ENCODE measurements at regions not wholly inside any gene's neighbourhood (a gene's known extent, or its start where the extent isn't known, plus 50 kb on each side); places are given as distances from the start of the nearest gene placed in this dataset.

- Histone ChIP-seq H2AFZ (no peak overlapping the region), H3K4me1 (replicated peaks; ENCODE audit: insufficient read depth) (no peaks in the 10 kb centered on the region), H3K27ac (no peak overlapping the region), H3F3A (ENCODE audit: insufficient read depth, low read depth) (no peaks in the 10 kb centered on the region), H3K9me3 (ENCODE audit: insufficient read depth, low read depth) (no peaks in the 10 kb centered on the region), H3K4me3 (no peak overlapping the region), H3K9me2 (ENCODE audit: insufficient read depth) (no peaks in the 10 kb centered on the region), H3K4me2 (no peak overlapping the region), H3K36me3 (ENCODE audit: low read depth) (no peaks in the 10 kb centered on the region), H4K20me1 (ENCODE audit: insufficient read depth) (no peaks in the 10 kb centered on the region), H3K79me2 (ENCODE audit: low read depth) (no peaks in the 10 kb centered on the region), H3K27me3 (ENCODE audit: insufficient read depth, low read depth) (no peaks in the 10 kb centered on the region)
- CTCF ChIA-PET, result no interaction called here
- POLR2A ChIA-PET (ENCODE audit: unreplicated experiment), result no interaction called here
- TF ChIP-seq CTCF (conservative IDR thresholded peaks at IDR 0.05) (no peak), EZH2 (IDR thresholded peaks at IDR 0.05; ENCODE audit: low read depth) (no peak)
- DNase-seq, result no peak
- intact Hi-C loops (cut with micrococcal nuclease; ENCODE audit: unreplicated experiment), result no loop called here
- no TSS peak for BruUV-seq (replicated peaks)
Observed at GRCh38 chr3:117938974-117939373, 1095.7 kb downstream of the IGSF11 start.

DNA sequence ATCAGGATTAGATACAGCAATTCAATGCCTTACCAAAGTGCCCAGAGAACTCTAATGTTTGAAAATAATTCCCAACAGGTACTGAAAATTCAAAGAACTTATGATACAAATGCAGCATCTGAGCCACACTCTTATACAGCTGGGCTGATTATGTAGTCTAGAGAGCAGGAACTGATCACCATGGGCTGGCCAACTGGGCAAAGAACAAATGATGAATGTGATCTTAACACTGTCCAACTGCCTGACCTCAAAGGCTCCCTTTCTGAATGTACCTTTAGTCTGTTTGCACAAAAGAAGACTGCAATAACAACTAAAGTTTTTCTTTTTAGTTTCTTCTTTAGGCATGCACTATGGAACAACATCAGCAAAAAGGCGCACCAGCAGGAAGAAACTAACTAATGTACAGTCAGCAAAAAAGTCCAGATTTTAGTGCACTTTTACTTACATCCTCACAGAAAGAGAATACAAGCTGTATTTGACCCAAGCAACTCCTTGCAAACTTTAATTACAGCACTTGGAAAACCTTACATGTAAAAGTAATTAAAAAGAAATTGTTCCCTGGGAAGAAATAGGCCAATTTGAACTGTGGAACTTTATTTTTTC lies 1095.1 kb downstream of the IGSF11 start:
- Histone ChIP-seq H3K4me1 (replicated peaks; ENCODE audit: insufficient read depth) (no peaks in the 10 kb centered on the region), H3K9me2 (ENCODE audit: insufficient read depth) (no peaks in the 10 kb centered on the region), H3K4me2 (no peak overlapping the region), H3F3A (ENCODE audit: insufficient read depth, low read depth) (no peaks in the 10 kb centered on the region), H3K4me3 (no peak overlapping the region), H3K79me2 (ENCODE audit: low read depth) (no peaks in the 10 kb centered on the region), H3K27me3 (ENCODE audit: insufficient read depth, low read depth) (no peaks in the 10 kb centered on the region), H4K20me1 (ENCODE audit: insufficient read depth) (no peaks in the 10 kb centered on the region), H2AFZ (no peak overlapping the region), H3K36me3 (ENCODE audit: low read depth) (no peaks in the 10 kb centered on the region), H3K9me3 (ENCODE audit: insufficient read depth, low read depth) (no peaks in the 10 kb centered on the region), H3K27ac (no peak overlapping the region)
- no TSS peak for BruUV-seq (replicated peaks)
- no peak for DNase-seq
- ChIA-PET CTCF (no interaction called here), POLR2A (ENCODE audit: unreplicated experiment) (no interaction called here)
- intact Hi-C loops (cut with micrococcal nuclease; ENCODE audit: unreplicated experiment), result no loop called here
- TF ChIP-seq EZH2 (IDR thresholded peaks at IDR 0.05; ENCODE audit: low read depth) (no peak), CTCF (conservative IDR thresholded peaks at IDR 0.05) (no peak)

- DNase-seq, result no peak
- ChIA-PET POLR2A (ENCODE audit: unreplicated experiment) (interaction anchor here (0.6 kb wide), 1 partner anchor 947 kb away, joined by 5 read pairs; no protein-coding TSS in a partner anchor), CTCF (no interaction called here)
- Histone ChIP-seq H3K27ac (no peak overlapping the region), H3K27me3 (ENCODE audit: insufficient read depth, low read depth) (no peaks in the 10 kb centered on the region), H3K79me2 (ENCODE audit: low read depth) (no peaks in the 10 kb centered on the region), H3K4me3 (no peak overlapping the region), H2AFZ (no peak overlapping the region), H3K9me3 (ENCODE audit: insufficient read depth, low read depth) (no peaks in the 10 kb centered on the region), H3K36me3 (ENCODE audit: low read depth) (no peaks in the 10 kb centered on the region), H3K9me2 (ENCODE audit: insufficient read depth) (no peaks in the 10 kb centered on the region), H4K20me1 (ENCODE audit: insufficient read depth) (no peaks in the 10 kb centered on the region), H3K4me1 (replicated peaks; ENCODE audit: insufficient read depth) (no peaks in the 10 kb centered on the region), H3F3A (ENCODE audit: insufficient read depth, low read depth) (no peaks in the 10 kb centered on the region), H3K4me2 (no peak overlapping the region)
- no peak for TF ChIP-seq EZH2 (IDR thresholded peaks at IDR 0.05; ENCODE audit: low read depth)
- no peak for TF ChIP-seq CTCF (conservative IDR thresholded peaks at IDR 0.05)
- intact Hi-C loops (cut with micrococcal nuclease; ENCODE audit: unreplicated experiment), result no loop called here
- no TSS peak for BruUV-seq (replicated peaks)
Observed at GRCh38 chr3:117941015-117941414, 1093.6 kb downstream of the IGSF11 start.

Measured in PC-9 (cell line).